Liver (tissue), 3 donors: ENCODE measurements at regions not wholly inside any gene's neighbourhood (a gene's known extent, or its start where the extent isn't known, plus 50 kb on each side); places are given as distances from the start of the nearest gene placed in this dataset.

Source experiments
- FOXA1 ChIP-seq: IDR thresholded peaks from 2 replicates; pipeline ENCODE4 v1.6.1; 2016; ENCODE audit warnings: antibody characterized with exemption
- GABPA ChIP-seq, 2 donors: IDR thresholded peaks in 1 of 2; conservative IDR thresholded peaks in 1 of 2; 2 replicates each; pipeline ENCODE4 v1.6.1; 2016; ENCODE audit warnings: antibody characterized with exemption in 2 of 2, mild to moderate bottlenecking in 1 of 2, moderate library complexity in 1 of 2
- NR2F2 ChIP-seq: IDR thresholded peaks from 2 replicates; pipeline ENCODE4 v1.6.1; 2016; ENCODE audit warnings: antibody characterized with exemption
- RAD21 ChIP-seq, 2 donors: IDR thresholded peaks; 2 replicates each; pipeline ENCODE4 v1.6.1; 2016; ENCODE audit warnings: antibody characterized with exemption in 2 of 2, mild to moderate bottlenecking in 2 of 2
- RXRA ChIP-seq, 2 donors: IDR thresholded peaks; 2 replicates each; pipeline ENCODE4 v1.6.1; 2017 to 2018; ENCODE audit warnings: antibody characterized with exemption in 2 of 2, mild to moderate bottlenecking in 1 of 2
- TAF1 ChIP-seq: conservative IDR thresholded peaks from 2 replicates; pipeline ENCODE4 v1.6.1; 2016; ENCODE audit warnings: antibody characterized with exemption, mild to moderate bottlenecking
- YY1 ChIP-seq: IDR thresholded peaks from 2 replicates; pipeline ENCODE4 v1.6.1; 2016; ENCODE audit warnings: antibody characterized with exemption, mild to moderate bottlenecking
- TF ChIP-seq, protein P1 (sequence below): fragments of 150-350 bp; IDR thresholded peaks from 2 replicates; pipeline ENCODE4 v1.5.1; 2017; ENCODE audit warnings: improper control_type of control experiment, low read depth, low read length; ENCODE audit not compliant: missing input control
- TF ChIP-seq, protein P2 (sequence below): IDR thresholded peaks from 2 replicates; pipeline ENCODE4 v1.6.1; 2016; ENCODE audit warnings: antibody characterized with exemption, mild to moderate bottlenecking
- TF ChIP-seq, protein P3 (sequence below): IDR thresholded peaks from 2 replicates; pipeline ENCODE4 v1.6.1; 2016; ENCODE audit warnings: antibody characterized with exemption
- TF ChIP-seq, protein P4 (sequence below): IDR thresholded peaks from 2 replicates; pipeline ENCODE4 v1.6.1; 2016; ENCODE audit warnings: antibody characterized with exemption
- TF ChIP-seq, protein P5 (sequence below): IDR thresholded peaks from 2 replicates; pipeline ENCODE4 v1.6.1; 2016; ENCODE audit warnings: antibody characterized with exemption
- donor health status: healthy.
- donor health status: healthy.

DNA sequence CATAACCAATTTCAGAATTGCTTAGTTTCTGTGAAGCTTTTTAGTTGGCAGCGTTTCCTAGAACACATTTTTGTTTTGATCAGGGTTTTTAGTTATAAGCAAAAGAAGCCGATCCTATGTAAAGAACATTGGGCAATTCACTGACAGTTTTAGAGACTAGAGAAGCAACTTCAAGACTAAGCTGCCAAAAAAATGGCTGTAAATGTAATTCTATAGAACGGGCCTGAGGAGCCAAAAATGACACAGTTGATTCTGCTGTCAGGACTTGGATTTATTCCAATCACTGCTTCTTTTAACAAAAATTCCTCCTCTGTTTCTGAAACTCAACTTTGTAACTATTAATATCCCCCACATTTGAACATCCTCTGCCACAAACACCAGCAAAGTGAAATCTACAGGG lies 236.0 kb upstream of the EYS start:
- TF ChIP-seq, protein P1, sequence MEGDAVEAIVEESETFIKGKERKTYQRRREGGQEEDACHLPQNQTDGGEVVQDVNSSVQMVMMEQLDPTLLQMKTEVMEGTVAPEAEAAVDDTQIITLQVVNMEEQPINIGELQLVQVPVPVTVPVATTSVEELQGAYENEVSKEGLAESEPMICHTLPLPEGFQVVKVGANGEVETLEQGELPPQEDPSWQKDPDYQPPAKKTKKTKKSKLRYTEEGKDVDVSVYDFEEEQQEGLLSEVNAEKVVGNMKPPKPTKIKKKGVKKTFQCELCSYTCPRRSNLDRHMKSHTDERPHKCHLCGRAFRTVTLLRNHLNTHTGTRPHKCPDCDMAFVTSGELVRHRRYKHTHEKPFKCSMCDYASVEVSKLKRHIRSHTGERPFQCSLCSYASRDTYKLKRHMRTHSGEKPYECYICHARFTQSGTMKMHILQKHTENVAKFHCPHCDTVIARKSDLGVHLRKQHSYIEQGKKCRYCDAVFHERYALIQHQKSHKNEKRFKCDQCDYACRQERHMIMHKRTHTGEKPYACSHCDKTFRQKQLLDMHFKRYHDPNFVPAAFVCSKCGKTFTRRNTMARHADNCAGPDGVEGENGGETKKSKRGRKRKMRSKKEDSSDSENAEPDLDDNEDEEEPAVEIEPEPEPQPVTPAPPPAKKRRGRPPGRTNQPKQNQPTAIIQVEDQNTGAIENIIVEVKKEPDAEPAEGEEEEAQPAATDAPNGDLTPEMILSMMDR, result no peak
- TF ChIP-seq TAF1 (no peak), YY1 (no peak), FOXA1 (no peak), GABPA (IDR thresholded peaks at IDR 0.05 in 1 of 2, conservative IDR thresholded peaks at IDR 0.05 in 1 of 2) (no peak), NR2F2 (no peak), RXRA (IDR thresholded peaks at IDR 0.05) (no peak), RAD21 (IDR thresholded peaks at IDR 0.05) (no peak)
- TF ChIP-seq, protein P2, sequence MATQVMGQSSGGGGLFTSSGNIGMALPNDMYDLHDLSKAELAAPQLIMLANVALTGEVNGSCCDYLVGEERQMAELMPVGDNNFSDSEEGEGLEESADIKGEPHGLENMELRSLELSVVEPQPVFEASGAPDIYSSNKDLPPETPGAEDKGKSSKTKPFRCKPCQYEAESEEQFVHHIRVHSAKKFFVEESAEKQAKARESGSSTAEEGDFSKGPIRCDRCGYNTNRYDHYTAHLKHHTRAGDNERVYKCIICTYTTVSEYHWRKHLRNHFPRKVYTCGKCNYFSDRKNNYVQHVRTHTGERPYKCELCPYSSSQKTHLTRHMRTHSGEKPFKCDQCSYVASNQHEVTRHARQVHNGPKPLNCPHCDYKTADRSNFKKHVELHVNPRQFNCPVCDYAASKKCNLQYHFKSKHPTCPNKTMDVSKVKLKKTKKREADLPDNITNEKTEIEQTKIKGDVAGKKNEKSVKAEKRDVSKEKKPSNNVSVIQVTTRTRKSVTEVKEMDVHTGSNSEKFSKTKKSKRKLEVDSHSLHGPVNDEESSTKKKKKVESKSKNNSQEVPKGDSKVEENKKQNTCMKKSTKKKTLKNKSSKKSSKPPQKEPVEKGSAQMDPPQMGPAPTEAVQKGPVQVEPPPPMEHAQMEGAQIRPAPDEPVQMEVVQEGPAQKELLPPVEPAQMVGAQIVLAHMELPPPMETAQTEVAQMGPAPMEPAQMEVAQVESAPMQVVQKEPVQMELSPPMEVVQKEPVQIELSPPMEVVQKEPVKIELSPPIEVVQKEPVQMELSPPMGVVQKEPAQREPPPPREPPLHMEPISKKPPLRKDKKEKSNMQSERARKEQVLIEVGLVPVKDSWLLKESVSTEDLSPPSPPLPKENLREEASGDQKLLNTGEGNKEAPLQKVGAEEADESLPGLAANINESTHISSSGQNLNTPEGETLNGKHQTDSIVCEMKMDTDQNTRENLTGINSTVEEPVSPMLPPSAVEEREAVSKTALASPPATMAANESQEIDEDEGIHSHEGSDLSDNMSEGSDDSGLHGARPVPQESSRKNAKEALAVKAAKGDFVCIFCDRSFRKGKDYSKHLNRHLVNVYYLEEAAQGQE, result no peak
- TF ChIP-seq, protein P3, sequence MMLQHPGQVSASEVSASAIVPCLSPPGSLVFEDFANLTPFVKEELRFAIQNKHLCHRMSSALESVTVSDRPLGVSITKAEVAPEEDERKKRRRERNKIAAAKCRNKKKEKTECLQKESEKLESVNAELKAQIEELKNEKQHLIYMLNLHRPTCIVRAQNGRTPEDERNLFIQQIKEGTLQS, result no peak
- TF ChIP-seq, protein P4, sequence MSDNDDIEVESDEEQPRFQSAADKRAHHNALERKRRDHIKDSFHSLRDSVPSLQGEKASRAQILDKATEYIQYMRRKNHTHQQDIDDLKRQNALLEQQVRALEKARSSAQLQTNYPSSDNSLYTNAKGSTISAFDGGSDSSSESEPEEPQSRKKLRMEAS, result no peak
- TF ChIP-seq, protein P5, sequence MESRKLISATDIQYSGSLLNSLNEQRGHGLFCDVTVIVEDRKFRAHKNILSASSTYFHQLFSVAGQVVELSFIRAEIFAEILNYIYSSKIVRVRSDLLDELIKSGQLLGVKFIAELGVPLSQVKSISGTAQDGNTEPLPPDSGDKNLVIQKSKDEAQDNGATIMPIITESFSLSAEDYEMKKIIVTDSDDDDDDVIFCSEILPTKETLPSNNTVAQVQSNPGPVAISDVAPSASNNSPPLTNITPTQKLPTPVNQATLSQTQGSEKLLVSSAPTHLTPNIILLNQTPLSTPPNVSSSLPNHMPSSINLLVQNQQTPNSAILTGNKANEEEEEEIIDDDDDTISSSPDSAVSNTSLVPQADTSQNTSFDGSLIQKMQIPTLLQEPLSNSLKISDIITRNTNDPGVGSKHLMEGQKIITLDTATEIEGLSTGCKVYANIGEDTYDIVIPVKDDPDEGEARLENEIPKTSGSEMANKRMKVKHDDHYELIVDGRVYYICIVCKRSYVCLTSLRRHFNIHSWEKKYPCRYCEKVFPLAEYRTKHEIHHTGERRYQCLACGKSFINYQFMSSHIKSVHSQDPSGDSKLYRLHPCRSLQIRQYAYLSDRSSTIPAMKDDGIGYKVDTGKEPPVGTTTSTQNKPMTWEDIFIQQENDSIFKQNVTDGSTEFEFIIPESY, result no peak
